ENCODE measurements at regions not wholly inside any gene's neighbourhood (a gene's known extent, or its start where the extent isn't known, plus 50 kb on each side); places are given as distances from the start of the nearest gene placed in this dataset.

GRCh38 chr6:43973357-43973756 is 153.9 kb downstream of the MRPL14 start:
- H3K27ac ChIP-seq (ENCODE audit: low read length), result no peak overlapping the region
- H3K4me1 ChIP-seq (ENCODE audit: insufficient read depth, low read length), result no peaks in the 10 kb centered on the region
- peaks cover 11% of the 10 kb centered on the region for H3K27me3 ChIP-seq (ENCODE audit: insufficient read depth, low read length, poor library complexity)
- DNase-seq (no peak), ATAC-seq (ENCODE audit: insufficient read depth, low read depth) (no peak)
- H3K9ac ChIP-seq (ENCODE audit: low read depth, low read length), result no peak overlapping the region
- H3K4me2 ChIP-seq (ENCODE audit: insufficient read depth, low read length), result no peak overlapping the region
- no peaks in the 10 kb centered on the region for H3K36me3 ChIP-seq (ENCODE audit: insufficient read depth, low read length)
- H4K20me1 ChIP-seq (ENCODE audit: insufficient read depth, low read length), result no peaks in the 10 kb centered on the region
- no peak overlapping the region for H2AFZ ChIP-seq (ENCODE audit: low read depth, low read length)
- H3K9me3 ChIP-seq (ENCODE audit: insufficient read depth, low read length, severe bottlenecking), result peaks cover 8% of the 10 kb centered on the region
- H3K79me2 ChIP-seq (ENCODE audit: insufficient read depth, low read length), result no peaks in the 10 kb centered on the region
- H3K4me3 ChIP-seq (ENCODE audit: low read depth in 1 of 2, low read length in 2 of 2), result no peak overlapping the region
- TF ChIP-seq EZH2 (IDR thresholded peaks at IDR 0.05; ENCODE audit: borderline replicate concordance, low read depth, low read length, severe bottlenecking) (no peak), CTCF (IDR thresholded peaks at IDR 0.05; ENCODE audit: borderline replicate concordance, extremely low read depth, low read length, poor library complexity, severe bottlenecking) (no peak)

- peaks cover 8% of the 10 kb centered on the region for H3K9me3 ChIP-seq (ENCODE audit: insufficient read depth, low read length, severe bottlenecking)
- no peaks in the 10 kb centered on the region for H3K79me2 ChIP-seq (ENCODE audit: insufficient read depth, low read length)
- no peak for TF ChIP-seq CTCF (IDR thresholded peaks at IDR 0.05; ENCODE audit: borderline replicate concordance, extremely low read depth, low read length, poor library complexity, severe bottlenecking)
- TF ChIP-seq EZH2 (IDR thresholded peaks at IDR 0.05; ENCODE audit: borderline replicate concordance, low read depth, low read length, severe bottlenecking), result no peak
- DNase-seq (no peak), ATAC-seq (ENCODE audit: insufficient read depth, low read depth) (no peak)
- no peak overlapping the region for H3K4me3 ChIP-seq (ENCODE audit: low read depth in 1 of 2, low read length in 2 of 2)
- no peaks in the 10 kb centered on the region for H4K20me1 ChIP-seq (ENCODE audit: insufficient read depth, low read length)
- no peaks in the 10 kb centered on the region for H3K36me3 ChIP-seq (ENCODE audit: insufficient read depth, low read length)
- no peak overlapping the region for H3K27ac ChIP-seq (ENCODE audit: low read length)
- H3K4me2 ChIP-seq (ENCODE audit: insufficient read depth, low read length), result no peak overlapping the region
- H3K27me3 ChIP-seq (ENCODE audit: insufficient read depth, low read length, poor library complexity), result peaks cover 11% of the 10 kb centered on the region
- no peak overlapping the region for H3K9ac ChIP-seq (ENCODE audit: low read depth, low read length)
- no peaks in the 10 kb centered on the region for H3K4me1 ChIP-seq (ENCODE audit: insufficient read depth, low read length)
- H2AFZ ChIP-seq (ENCODE audit: low read depth, low read length), result no peak overlapping the region
These were observed 154.3 kb downstream of the MRPL14 start for GRCh38 chr6:43972913-43973300.

DNA sequence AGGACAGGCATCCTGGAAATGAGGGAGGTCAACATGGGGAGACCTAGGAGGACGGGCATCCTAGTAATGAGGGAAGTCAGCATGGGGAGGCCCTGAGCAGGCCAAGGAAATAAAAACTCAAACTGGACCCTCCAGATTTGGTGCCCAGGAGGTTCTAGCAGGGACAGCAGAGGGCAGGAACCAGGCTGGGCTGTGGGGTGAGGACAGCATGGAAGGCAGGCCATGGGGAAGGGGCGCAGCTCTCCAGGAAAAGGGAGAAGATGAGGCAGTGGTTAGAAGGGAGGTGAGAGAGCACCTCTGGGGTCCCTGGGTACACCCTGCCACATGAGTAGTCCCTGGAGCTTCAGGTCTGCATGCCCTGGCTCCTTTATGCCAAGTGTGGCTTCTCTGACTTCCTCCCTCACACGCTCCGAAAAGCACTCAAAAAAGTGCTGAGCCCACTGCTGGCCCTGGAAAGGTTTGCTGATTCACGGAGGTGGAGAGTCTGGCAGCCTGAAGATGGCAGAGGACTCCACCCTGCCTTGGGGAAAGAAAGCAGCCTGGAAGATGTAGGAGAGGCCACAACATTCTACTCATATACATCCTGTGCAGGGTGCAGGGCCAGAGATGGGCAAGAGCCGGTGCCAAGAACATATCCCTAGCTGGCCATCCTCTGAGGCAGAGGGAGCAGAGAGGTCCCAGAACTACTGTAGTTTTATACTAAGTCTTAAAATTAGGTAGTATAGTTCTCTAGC is 154.9 kb downstream of the MRPL14 start:
- ATAC-seq (ENCODE audit: insufficient read depth, low read depth) (no peak), DNase-seq (no peak)
- TF ChIP-seq EZH2 (IDR thresholded peaks at IDR 0.05; ENCODE audit: borderline replicate concordance, low read depth, low read length, severe bottlenecking) (no peak), CTCF (IDR thresholded peaks at IDR 0.05; ENCODE audit: borderline replicate concordance, extremely low read depth, low read length, poor library complexity, severe bottlenecking) (no peak)
- H3K9me3 ChIP-seq (ENCODE audit: insufficient read depth, low read length, severe bottlenecking), result peaks cover 8% of the 10 kb centered on the region
- H3K4me1 ChIP-seq (ENCODE audit: insufficient read depth, low read length), result no peaks in the 10 kb centered on the region
- no peaks in the 10 kb centered on the region for H3K79me2 ChIP-seq (ENCODE audit: insufficient read depth, low read length)
- H3K4me2 ChIP-seq (ENCODE audit: insufficient read depth, low read length), result no peak overlapping the region
- H3K27ac ChIP-seq (ENCODE audit: low read length), result no peak overlapping the region
- no peaks in the 10 kb centered on the region for H3K36me3 ChIP-seq (ENCODE audit: insufficient read depth, low read length)
- H3K4me3 ChIP-seq (ENCODE audit: low read depth in 1 of 2, low read length in 2 of 2), result no peak overlapping the region
- H4K20me1 ChIP-seq (ENCODE audit: insufficient read depth, low read length), result 0 out of 2 replicates have a peak, but pooled peaks cover 2% of the 10 kb centered on the region
- H3K9ac ChIP-seq (ENCODE audit: low read depth, low read length), result no peak overlapping the region
- no peak overlapping the region for H2AFZ ChIP-seq (ENCODE audit: low read depth, low read length)
- peaks cover 14% of the 10 kb centered on the region for H3K27me3 ChIP-seq (ENCODE audit: insufficient read depth, low read length, poor library complexity)

Data from DND-41 (cell line).